GM23338 (cell line): ENCODE measurements at regions not wholly inside any gene's neighbourhood (a gene's known extent, or its start where the extent isn't known, plus 50 kb on each side); places are given as distances from the start of the nearest gene placed in this dataset.

ENCODE experiments used
- ATAC-seq: fragments of 200-7000 bp; cut with Tn5 transposase; 3 replicates; pipeline ENCODE4 v1.9.1; 2020
- DNase-seq: peaks from one replicate; pipeline ENCODE4 v3.0.0-alpha.2; 2015; ENCODE audit warnings: low spot score
- H2AFZ ChIP-seq: fragments of 200-600 bp; sonication (generic); 2 replicates; pipeline ENCODE4 v1.8.0; 2016; ENCODE audit warnings: antibody characterized with exemption, mild to moderate bottlenecking, moderate library complexity
- H3F3A ChIP-seq: fragments of 200-600 bp; sonication (generic); replicated peaks from 2 replicates; pipeline ENCODE4 v1.8.0; 2017; ENCODE audit warnings: antibody characterized with exemption, mixed run types, low read depth
- H3K27ac ChIP-seq: fragments of 200-600 bp; sonication (generic); 2 replicates; pipeline ENCODE4 v1.6.1; 2016; ENCODE audit warnings: low read depth
- H3K27me3 ChIP-seq: fragments of 200-600 bp; sonication (generic); 2 replicates; pipeline ENCODE4 v1.8.0; 2016; ENCODE audit warnings: mild to moderate bottlenecking, mixed run types, moderate library complexity; ENCODE audit not compliant: insufficient read depth
- H3K36me3 ChIP-seq: fragments of 200-600 bp; sonication (generic); 2 replicates; pipeline ENCODE4 v1.8.0; 2016; ENCODE audit warnings: mild to moderate bottlenecking; ENCODE audit not compliant: insufficient read depth
- H3K4me1 ChIP-seq: fragments of 200-600 bp; sonication (generic); 2 replicates; pipeline ENCODE4 v1.8.0; 2016; ENCODE audit warnings: mild to moderate bottlenecking, moderate library complexity; ENCODE audit not compliant: insufficient read depth
- H3K4me2 ChIP-seq: fragments of 200-600 bp; sonication (generic); 2 replicates; pipeline ENCODE4 v1.7.1; 2017; ENCODE audit warnings: mixed run types
- H3K4me3 ChIP-seq: fragments of 200-600 bp; sonication (generic); 2 replicates; pipeline ENCODE4 v1.6.1; 2016; ENCODE audit warnings: mixed run types
- H3K79me2 ChIP-seq: fragments of 200-600 bp; sonication (generic); replicated peaks from 2 replicates; pipeline ENCODE4 v1.8.0; 2017; ENCODE audit warnings: mild to moderate bottlenecking; ENCODE audit not compliant: insufficient read depth
- H3K9me2 ChIP-seq: fragments of 200-600 bp; sonication (generic); 2 replicates; pipeline ENCODE4 v1.8.0; 2017; ENCODE audit not compliant: insufficient read depth
- H4K20me1 ChIP-seq: fragments of 200-600 bp; sonication (generic); replicated peaks from 2 replicates; pipeline ENCODE4 v1.8.0; 2017; ENCODE audit warnings: mild to moderate bottlenecking; ENCODE audit not compliant: insufficient read depth
- H3K27ac Mint-ChIP-seq: 2 replicates; pipeline ENCODE4 v1.8.0; 2020; ENCODE audit warnings: inconsistent platforms, mild to moderate bottlenecking, moderate library complexity, mixed read lengths
- H3K27me3 Mint-ChIP-seq: 3 replicates; pipeline ENCODE4 v1.8.0; 2022; ENCODE audit warnings: low read depth, mild to moderate bottlenecking, moderate library complexity, mixed read lengths, inconsistent platforms; ENCODE audit not compliant: insufficient read depth, poor library complexity
- H3K36me3 Mint-ChIP-seq: 3 replicates; pipeline ENCODE4 v1.8.0; 2021; ENCODE audit warnings: low read depth, mild to moderate bottlenecking, inconsistent platforms, moderate library complexity, mixed read lengths
- H3K4me1 Mint-ChIP-seq: 3 replicates; pipeline ENCODE4 v1.8.0; 2020; ENCODE audit warnings: mild to moderate bottlenecking, inconsistent platforms, mixed read lengths
- H3K4me3 Mint-ChIP-seq: 3 replicates; pipeline ENCODE4 v1.8.0; 2021; ENCODE audit warnings: moderate library complexity, mild to moderate bottlenecking, inconsistent platforms, mixed read lengths
- H3K9me3 Mint-ChIP-seq: 3 replicates; pipeline ENCODE4 v1.8.0; 2020; ENCODE audit warnings: moderate library complexity, mild to moderate bottlenecking, inconsistent platforms, mixed read lengths
- CTCF ChIP-seq, 2 experiments: fragments of 200-600 bp in 1 of 2; sonication (generic) in 1 of 2; conservative IDR thresholded peaks; 2 replicates each; pipeline versions ENCODE4 v1.5.1 to v1.6.1; 2016 to 2017; ENCODE audit warnings: antibody characterized with exemption in 2 of 2, low read depth in 2 of 2, mild to moderate bottlenecking in 2 of 2, moderate library complexity in 1 of 2
- EZH2 ChIP-seq: fragments of 200-600 bp; sonication (generic); IDR thresholded peaks from one replicate; pipeline ENCODE4 v1.8.0; 2017; ENCODE audit warnings: antibody characterized with exemption, mild to moderate bottlenecking, low read depth; ENCODE audit not compliant: unreplicated experiment
- JUNB ChIP-seq: IDR thresholded peaks from one replicate; pipeline ENCODE4 v1.6.1; 2016; ENCODE audit warnings: antibody characterized with exemption; ENCODE audit not compliant: unreplicated experiment
- STAT1 ChIP-seq: IDR thresholded peaks from one replicate; pipeline ENCODE4 v1.6.1; 2016; ENCODE audit warnings: antibody characterized with exemption; ENCODE audit not compliant: unreplicated experiment
- ZNF114 ChIP-seq: fragments of 250-450 bp; sonication (Bioruptor Pico); IDR thresholded peaks from 2 replicates; pipeline ENCODE4 v1.5.0; 2020; ENCODE audit warnings: mild to moderate bottlenecking, moderate library complexity
- ZNF331 ChIP-seq: fragments of 250-450 bp; sonication (Bioruptor Pico); IDR thresholded peaks from 2 replicates; pipeline ENCODE4 v1.5.0; 2020; ENCODE audit warnings: low read depth, mild to moderate bottlenecking, moderate library complexity
- ZNF462 ChIP-seq: fragments of 250-450 bp; sonication (Bioruptor Pico); IDR thresholded peaks from 2 replicates; pipeline ENCODE4 v1.5.0; 2020; ENCODE audit warnings: mild to moderate bottlenecking, moderate library complexity

GRCh38 chr7:35985126-35985754 lies 167.8 kb upstream of the EEPD1 start:
- H3K4me3 ChIP-seq: no peak overlapping the region
- H3K27ac Mint-ChIP-seq: no peak overlapping the region
- no peak for TF ChIP-seq STAT1
- TF ChIP-seq CTCF (conservative IDR thresholded peaks at IDR 0.05; ENCODE audit: low read depth in 2 of 2): peak; percentile 87 to 98
- DNase-seq (peak; percentile 82), ATAC-seq (peak; percentile 99)
- no peaks in the 10 kb centered on the region for H3F3A ChIP-seq
- H3K36me3 Mint-ChIP-seq: no peaks in the 10 kb centered on the region
- peaks cover 3% of the 10 kb centered on the region; the same call in 2 of the 3 replicates for H3K4me1 Mint-ChIP-seq
- no peak overlapping the region for H3K4me2 ChIP-seq
- H3K9me2 ChIP-seq: no peaks in the 10 kb centered on the region
- peaks cover 4% of the 10 kb centered on the region for H3K27me3 Mint-ChIP-seq
- H3K9me3 Mint-ChIP-seq: no peaks in the 10 kb centered on the region
- no peaks in the 10 kb centered on the region for H3K27me3 ChIP-seq
- H4K20me1 ChIP-seq: no peaks in the 10 kb centered on the region
- no peak overlapping the region for H3K27ac ChIP-seq
- H3K79me2 ChIP-seq: no peaks in the 10 kb centered on the region
- peak overlapping the region; percentile 87; the same call in 1 of the 2 replicates for H2AFZ ChIP-seq
- H3K36me3 ChIP-seq: no peaks in the 10 kb centered on the region
- no peak overlapping the region for H3K4me3 Mint-ChIP-seq
- H3K4me1 ChIP-seq: no peaks in the 10 kb centered on the region

- TF ChIP-seq ZNF114 (CRISPR knock-in tag): no peak
- no peak for TF ChIP-seq JUNB
- TF ChIP-seq STAT1: no peak
- no peak for TF ChIP-seq EZH2
- no peak for TF ChIP-seq ZNF462 (CRISPR knock-in tag)
- no peak for TF ChIP-seq ZNF331
- no peaks in the 10 kb centered on the region for H3K9me3 Mint-ChIP-seq
- no peaks in the 10 kb centered on the region for H3K4me1 ChIP-seq
- DNase-seq: no peak
- no peak overlapping the region for H3K27ac Mint-ChIP-seq
- H3K4me3 Mint-ChIP-seq: no peak overlapping the region
- peaks cover 6% of the 10 kb centered on the region for H3K4me1 Mint-ChIP-seq
- no peak overlapping the region for H3K4me2 ChIP-seq
- no peak for ATAC-seq
- H3K27me3 ChIP-seq: no peaks in the 10 kb centered on the region
- peaks cover 4% of the 10 kb centered on the region for H3K27me3 Mint-ChIP-seq
- H3K36me3 Mint-ChIP-seq: no peaks in the 10 kb centered on the region
- no peak overlapping the region for H2AFZ ChIP-seq
- no peak overlapping the region for H3K4me3 ChIP-seq
- H3K36me3 ChIP-seq: no peaks in the 10 kb centered on the region
- H3K9me2 ChIP-seq: no peaks in the 10 kb centered on the region
- H3K79me2 ChIP-seq: no peaks in the 10 kb centered on the region
- H4K20me1 ChIP-seq: no peaks in the 10 kb centered on the region
- H3F3A ChIP-seq: no peaks in the 10 kb centered on the region
- H3K27ac ChIP-seq: no peak overlapping the region
Observed at GRCh38 chr7:35987016-35987415, 166.0 kb upstream of the EEPD1 start.
